GF-D8 (cell line): ENCODE measurements at regions not wholly inside any gene's neighbourhood (a gene's known extent, or its start where the extent isn't known, plus 50 kb on each side); places are given as distances from the start of the nearest gene placed in this dataset.

Experiments
- DNase-seq: peaks from one replicate; lab custom pipeline; 2025; lab: John Stamatoyannopoulos, UW

DNA sequence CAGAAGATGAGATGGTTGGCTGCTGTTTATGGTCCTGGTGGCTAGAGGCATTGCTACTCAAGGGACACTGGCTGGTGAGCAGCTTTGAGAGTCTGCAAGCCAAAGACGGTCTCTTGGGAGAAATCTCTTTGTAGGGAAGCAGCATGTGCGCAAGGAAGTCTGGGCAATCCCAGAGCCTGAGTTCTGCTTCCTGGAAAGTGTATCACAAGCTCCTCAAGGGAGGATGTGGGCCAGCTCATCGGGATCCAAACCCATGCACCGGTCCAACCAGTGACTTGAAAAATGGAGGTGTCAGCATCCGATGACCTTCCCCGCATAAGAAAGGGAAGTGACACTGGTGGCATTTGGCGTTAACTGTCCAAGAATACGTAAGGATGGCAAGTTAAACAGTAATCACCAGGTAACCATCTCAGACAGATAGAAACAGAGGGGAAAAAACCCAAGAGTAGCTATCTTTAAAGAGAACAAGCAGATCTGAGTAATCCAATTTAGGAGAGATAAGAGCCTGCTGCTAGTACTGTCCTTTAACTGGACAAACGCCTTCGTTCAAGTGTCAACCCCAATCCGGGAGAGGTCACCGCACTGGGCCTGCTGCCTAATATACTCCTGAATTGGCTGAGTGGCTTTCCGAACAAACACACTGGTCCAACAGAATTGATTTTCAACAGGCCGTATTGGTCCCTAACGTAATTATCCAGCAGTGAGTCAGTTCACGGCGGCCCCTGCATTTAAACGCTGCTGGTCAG lies 303.0 kb upstream of the ZFHX3 start:
- no peak for DNase-seq

DNA sequence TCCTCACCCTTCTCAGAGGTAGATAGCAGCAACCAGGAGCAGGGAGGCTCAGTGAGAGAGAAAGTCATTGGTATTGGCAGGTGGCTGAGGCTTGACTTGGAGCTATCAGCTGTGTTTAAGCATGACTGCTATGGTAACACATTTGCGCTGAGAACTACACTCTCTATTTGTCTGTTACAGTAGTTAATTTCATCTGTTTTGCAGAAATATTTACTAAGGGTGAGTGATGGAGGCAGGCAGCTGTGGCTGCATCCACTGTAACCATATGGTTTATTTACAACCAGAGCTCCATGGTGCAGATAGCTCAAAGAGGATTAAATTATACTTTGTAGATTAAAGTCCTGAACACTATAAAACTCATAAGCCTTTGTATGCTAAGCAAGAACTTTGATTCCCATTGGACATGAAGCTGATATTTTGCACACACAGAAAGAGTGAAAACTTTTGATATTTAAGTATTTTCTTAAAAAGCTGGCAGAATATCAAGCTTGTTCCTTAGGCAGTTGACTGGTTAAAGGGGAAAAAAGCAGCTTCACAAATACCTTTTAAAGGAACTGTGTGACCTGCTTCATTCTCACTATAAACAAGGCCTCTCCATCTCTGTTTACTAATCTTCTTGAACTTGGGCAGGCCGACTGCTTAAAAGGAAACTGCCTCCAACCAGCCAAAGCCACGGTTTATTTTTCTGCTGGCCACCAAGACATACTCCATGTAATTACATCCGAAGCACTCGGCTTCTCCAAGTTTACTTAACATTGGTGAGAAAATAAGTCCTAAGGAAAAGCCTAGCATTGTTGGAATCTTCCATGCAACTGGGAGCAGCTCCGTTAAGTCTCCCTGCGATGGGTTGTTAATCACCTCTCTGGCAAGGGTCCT lies 299.8 kb upstream of the ZFHX3 start:
- no peak for DNase-seq

DNA sequence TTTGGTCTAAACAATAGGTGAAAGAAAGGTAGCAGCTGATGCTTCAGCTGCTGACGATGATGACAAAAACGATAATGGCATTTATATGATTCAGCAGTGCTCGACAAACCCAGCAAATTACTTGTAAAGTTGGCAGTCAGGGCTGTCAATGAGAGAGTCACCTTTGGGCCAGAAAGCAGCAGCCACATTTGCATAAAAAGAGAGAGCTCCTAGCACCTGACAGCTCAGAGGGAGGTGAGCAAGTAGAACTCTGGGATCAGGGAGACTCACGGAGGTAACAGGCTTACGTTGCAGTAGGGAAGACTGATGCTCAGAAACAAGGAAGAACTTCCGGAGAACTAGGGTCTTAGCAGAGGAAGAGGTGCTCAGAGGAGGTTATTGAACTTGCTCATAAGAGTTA lies 291.9 kb upstream of the ZFHX3 start:
- no peak for DNase-seq

DNA sequence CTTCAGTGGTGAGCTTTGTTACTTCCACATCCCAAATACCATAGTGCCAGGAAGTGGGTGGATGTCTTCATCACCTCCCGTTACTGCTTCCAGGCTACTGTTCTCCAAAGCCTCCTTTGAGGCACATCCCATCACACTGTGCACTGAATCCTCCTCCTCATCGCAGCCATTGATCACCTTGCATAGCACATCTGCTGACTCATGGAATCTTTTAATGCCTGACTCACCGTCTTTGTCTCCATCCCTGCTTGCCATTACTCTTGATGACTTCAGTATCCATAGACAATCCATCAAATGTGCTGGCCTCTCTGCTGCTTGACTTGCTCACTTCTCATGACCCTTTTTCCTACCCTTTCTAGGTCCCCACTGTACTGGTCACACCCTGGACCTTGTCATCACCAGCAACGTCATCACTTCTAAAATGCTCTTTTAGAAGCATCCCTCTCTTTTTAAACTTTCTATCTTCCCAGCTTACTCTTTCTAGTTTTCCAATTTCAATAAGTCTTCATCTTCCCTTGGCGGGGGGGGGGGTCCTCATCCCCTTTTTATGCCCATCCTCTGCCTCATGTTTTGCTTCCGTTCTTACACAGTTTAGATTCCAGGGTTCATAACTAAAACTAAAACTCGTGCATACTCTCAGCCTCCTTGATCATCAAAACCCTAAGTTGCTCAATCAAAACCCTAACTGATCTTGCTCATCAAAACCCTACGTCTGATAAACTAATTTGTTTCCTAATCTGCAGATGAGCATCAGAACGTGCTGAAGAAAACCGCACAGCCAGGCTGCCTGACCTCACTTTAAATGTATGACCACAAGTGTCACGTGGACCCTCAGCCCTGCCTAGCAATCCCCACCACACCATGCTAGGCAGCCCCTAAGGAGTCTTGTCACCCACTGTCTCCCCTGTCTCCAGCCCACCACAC lies 289.7 kb upstream of the ZFHX3 start:
- no peak for DNase-seq

DNA sequence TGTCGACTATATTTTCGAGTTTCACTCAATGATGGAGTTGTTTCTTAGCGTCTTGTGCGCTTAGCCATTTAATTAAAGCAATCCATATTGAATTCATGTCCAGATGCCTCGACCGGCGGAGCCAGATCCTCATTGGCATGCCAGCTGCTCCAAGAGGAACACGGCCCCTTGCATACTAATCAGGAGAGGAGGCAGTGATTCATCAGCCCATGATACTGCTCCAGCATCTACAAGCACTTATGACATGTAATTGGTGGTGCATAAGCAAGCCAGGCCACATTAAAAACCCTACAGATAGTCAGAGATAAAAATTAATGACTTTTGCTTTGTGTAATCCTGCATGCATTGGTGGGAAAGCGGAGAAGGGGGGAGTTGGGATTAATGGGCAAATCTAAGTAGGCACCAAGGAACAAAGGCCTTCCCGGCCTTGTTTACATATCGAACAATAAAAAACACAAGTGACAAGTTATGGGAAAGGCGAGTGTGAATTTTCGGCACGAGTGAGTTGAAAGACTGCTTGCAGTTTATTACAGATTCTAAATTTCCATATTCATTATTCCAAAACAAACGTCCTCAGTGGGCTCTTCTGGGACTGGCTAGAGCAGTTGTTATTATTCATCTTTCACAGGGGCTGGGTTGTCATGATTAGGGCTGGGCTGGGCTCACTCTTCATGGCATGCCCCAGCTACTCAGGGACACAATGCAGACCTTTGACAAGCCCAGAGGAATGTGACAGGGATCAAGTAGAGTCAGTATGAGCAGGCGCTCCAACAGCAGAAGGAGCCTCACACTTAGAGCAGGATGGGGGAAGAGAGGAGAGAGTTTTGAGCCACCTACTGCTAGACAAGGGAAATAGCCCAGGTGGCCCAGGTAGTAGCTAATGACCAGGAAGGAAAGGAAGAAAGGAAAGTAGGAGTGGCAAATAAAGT lies 281.7 kb upstream of the ZFHX3 start:
- no peak for DNase-seq

DNA sequence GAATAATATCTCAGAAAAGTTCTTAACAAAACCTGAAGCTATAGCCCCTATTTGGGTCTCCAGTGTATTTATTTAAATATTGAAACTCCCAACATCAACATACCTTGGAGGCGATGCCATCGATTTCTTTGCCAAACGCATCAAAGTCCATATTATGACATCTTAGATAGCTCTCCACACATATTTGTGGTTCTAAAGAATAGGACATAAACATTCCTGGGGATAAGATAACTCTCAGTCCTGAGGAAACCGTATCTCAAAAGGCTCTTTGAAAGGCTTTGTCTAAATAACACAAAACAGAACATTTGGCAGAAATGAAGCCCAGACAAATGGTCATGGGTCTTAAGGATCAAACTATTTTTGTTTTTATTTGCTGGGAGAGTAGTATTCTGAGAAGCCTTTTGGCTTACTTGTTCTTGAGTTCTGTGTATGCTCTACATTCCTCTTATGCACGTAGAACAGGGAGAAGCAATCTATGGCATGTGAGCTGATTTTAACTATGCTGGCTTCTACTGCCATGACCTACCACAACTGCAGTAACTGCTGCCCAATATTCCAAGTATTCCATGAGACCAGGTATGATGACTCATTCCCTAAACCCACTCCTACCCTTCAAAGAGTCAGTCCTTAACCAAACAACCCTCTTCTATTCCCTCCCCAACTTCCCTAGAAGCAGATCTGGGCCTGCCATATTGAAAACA lies 279.0 kb upstream of the ZFHX3 start:
- DNase-seq: no peak

DNA sequence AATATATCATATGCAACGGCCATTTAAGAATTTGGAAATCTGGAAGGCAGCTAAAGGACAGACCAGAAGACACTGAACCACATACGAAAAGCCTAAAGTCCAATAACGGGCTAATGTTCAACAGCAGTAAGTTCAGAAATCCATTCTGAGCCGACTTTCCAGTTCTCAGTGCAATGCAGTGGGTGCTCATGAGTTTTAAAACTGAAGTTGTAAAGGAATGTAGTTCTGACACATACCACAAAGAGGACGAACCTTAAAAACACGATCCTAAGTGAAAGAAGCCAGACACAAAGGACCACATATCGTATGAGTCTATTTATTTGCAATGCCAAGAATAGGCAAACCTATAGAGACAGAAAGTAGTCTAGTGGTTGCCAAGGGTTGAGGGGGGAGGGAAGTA lies 278.3 kb upstream of the ZFHX3 start:
- DNase-seq: no peak

DNA sequence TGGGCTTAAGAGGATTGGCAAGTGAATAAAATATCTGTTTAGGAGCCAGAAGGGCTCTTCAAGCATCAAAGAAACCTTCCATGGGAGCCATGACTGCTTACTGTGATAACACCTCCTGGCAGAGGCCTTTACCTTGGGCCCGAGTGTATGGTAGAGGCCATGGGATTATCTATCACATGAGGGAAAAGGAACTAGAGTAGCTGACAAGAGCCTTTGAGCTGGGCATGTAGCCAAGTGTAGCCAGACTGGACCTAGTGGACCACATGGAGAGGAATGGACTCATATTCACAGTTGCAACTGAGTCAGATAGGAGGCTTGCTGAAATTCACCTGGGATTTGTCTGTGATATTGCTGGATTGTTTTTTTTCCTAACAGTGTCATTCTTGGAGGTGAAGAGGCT lies 276.0 kb upstream of the ZFHX3 start:
- DNase-seq: no peak

DNA sequence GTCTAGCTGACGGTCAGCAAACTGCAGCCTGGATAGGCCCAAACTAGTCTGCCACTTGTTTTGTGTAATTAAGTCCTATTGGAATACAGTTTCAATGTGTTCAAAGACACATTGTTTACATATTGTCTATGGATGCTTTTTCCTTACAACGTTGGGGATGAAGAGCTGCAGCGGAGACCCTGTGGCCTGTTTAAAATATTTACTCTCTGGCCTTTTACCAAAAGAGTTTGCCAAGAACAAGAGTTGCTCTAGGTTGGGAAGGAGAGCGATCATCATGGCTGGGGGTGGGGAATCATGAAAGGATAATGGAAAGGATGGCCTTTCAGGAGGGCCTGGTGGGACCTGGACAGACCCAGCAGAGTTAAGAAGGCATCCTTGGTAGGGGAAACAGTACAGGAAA lies 274.9 kb upstream of the ZFHX3 start:
- DNase-seq: no peak

DNA sequence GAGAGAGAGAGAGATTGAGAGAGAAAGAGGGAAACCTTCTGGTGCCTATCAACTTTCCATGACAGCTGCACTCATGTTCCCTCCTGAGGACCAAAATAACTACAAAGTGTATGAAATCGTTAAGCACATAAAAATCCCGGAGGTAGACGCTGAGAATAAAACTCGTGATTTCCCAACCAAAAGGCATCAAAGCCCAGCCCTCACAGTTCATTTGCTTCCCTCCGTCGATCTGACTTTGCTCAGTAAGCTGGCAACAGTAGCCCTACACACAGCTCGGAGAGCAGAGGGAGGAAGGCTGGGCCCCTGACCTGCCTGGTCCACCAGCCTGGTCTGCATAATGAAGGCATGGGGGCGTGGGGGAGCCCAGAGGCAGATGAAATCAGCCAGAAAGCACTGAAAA lies 273.9 kb upstream of the ZFHX3 start:
- DNase-seq: no peak

DNA sequence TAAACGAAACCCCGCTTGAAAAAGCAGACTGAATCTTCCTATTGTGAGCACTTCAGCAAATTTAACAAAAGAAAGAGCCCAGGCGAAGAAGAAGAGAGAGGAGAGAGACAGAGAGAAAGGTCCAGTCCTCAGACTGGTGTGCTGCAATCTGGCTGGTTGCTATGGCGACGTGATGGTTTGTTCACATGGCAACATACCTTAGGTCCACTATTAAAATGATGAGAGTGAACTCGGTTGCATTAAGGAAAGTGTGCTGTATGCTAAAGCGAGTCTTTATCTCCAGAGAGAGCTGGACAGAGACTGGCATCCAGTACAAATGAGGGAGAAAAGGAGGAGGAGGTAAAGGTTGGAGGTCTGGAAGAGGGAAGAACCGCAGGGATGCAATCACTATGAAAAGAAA lies 271.8 kb upstream of the ZFHX3 start:
- DNase-seq: no peak

DNA sequence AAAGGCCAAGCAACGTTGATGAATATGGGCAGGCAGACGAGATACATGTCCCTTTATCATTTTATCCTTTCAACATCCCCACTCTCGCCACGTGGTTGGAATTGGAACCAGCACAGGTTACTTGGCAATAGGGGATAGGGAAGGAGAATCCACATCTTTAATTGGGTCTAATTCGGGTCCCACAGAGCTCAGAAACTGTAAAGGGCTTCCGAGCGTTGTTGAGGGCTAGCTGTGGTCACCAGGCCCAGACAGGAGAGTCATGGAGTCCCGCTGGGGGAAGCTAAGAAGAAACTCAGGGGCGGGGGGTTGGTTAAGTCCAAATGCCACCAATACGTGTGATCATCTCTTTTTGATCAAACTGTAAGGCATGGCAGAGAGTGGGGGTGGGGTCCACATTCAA lies 271.3 kb upstream of the ZFHX3 start:
- no peak for DNase-seq

DNA sequence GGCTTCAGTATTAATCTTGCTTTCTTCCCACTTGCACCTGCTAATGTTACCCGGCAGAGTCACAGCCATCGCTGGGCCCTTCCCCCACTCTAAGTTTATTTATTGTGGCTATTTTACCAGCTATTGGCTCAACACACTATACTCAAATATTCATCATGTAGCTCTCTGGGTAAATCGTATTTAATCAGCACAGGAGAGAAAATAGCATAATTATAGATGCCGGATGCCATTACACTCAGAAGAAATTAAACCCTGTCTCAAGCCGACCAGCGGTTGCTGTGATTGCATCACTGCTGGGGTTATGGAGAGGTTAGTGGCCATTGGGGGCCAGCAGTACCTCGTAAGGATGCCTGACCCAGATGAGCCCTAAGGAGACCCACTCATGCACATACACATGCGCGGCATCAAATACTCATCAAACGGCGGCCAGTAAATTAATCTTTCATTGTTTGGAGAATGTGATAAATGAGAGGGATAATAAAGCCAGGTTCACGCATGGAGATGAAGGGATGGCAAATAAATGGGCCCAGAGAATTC lies 269.5 kb upstream of the ZFHX3 start:
- no peak for DNase-seq

DNA sequence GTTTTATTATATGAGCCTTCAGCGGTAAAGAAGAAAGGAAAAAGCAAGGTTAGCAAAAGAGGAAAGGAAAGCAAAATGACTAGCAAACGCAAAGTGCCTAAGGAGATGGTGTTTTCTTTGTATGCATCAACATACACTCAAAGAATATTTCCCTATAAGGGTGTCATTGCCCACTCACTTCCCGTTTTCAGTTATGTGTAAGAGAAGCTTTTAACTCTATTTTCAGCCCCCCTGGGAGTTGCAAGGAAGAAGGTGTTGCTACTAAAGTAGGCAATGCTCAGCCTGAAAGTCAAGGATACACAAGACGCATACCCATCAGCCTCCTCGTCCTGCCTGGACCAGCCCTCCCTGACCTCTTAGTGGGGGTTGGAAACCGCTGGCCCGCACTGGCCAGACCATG lies 267.7 kb upstream of the ZFHX3 start:
- no peak for DNase-seq

DNA sequence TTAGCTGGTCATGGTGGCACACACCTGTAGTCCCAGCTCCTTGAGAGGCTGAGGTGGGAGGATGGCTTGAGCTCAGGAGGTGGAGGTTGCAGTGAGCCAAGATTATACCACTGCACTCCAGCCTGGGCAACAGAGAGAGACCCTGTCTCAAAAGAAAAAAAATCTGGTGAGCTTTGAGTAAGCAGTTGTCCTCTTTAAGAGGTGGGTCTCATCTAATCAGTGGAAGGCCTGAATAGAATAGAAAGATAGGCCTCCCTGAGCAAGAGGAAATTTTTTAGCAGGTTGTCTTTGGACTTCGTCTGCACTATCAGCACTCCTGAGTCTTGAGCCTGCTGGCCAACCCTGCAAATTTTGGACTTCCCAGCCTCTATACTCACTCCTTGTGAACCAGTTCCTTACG lies 266.0 kb upstream of the ZFHX3 start:
- no peak for DNase-seq

DNA sequence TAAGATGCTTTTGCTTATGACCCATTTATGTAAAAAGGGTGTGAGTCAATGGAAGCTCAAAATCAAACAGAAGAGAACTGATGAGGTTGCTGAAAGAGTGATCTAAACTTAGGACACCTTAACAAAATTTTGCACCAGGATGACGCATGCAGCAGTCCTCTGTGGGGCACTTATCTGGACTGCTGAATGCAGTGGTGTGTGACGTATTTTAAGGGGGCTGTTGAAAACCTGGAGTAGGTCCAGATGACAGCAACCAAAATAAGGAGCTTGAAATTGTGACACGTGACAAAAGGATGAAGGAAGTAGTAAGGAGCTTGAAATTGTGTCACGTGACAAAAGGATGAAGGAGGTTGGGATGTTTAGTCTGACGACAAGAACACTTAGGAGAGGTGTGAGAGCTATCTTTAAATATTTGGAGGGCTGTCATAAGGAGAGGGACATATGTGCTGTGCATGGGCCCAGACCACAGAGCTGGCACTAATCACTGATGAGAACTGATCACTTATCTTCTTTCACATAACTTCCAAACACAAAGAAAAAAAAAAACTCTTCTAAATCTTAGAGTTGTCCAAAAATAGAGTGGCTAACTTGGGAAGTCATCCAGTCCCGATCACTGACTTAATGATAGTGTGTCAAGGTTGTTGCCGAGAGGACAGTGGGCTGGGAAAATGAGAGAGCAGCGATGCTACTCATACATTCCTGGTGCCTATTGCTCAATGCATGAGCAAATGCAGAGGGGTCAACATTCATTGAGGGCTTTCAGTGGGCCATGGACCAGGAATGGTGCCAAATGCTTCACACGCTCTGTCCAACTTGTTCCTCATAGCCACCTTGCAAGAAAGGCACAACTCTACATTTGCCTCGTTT lies 264.2 kb upstream of the ZFHX3 start:
- DNase-seq: no peak

DNA sequence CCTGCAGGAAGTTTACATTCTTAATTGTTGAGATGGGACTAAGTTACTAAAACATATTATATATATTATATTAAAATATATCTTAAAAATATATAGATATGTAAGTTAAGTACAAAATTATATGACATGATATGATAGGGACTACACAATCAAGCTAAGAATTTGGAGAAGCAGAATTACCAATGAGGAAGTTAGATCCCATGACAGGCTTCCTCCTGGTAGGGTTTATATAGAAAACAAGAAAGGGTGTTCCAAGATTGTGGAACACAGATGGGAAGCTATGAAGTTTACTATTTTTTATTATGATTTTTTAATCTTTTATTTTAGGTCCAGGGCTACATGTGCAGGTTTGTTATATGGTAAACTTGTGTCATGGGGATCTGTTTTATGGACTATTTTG lies 260.8 kb upstream of the ZFHX3 start:
- no peak for DNase-seq

DNA sequence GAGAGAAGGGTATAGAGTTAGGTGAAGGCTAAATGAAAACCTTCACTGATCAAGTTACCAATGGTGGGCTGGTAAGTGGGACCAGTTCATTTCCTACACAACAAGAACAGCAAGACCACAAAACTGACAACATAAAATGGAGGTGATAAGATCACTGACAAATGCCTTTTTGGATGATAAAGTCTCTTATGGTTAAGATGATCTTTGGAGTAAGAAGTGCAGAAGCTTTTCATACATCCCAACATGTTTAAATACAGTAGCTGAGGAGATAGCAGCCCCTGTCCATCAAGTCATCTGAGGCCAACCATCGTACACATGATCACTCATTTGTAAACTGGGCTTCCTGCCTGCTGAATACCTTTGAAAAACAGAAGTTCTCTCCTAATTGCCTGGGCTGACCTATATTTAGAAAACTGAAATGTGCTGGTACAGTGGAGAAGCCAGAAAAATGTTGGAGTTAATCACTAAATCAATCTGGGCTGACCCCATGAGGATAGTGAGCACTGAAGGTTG lies 259.0 kb upstream of the ZFHX3 start:
- no peak for DNase-seq
